NCI-H1694 (cell line): ENCODE measurements at regions not wholly inside any gene's neighbourhood (a gene's known extent, or its start where the extent isn't known, plus 50 kb on each side); places are given as distances from the start of the nearest gene placed in this dataset.
"Not testable (repeated sequence)": the region's sequence is repeated elsewhere in the genome, so short reads cannot be mapped to it uniquely, and the experiment has no call there.

ENCODE experiments used
- DNase-seq: peaks from one replicate; lab custom pipeline; 2025; lab: John Stamatoyannopoulos, UW

- no peak for DNase-seq
These were observed 276.7 kb upstream of the ECI2 start for GRCh38 chr6:4412077-4412476.

GRCh38 chr6:4407710-4408109 is 272.3 kb upstream of the ECI2 start:
- not testable (repeated sequence) for DNase-seq

GRCh38 chr6:4405621-4406212 is 270.3 kb upstream of the ECI2 start:
- no peak for DNase-seq

- DNase-seq, result no peak
These were observed 269.0 kb upstream of the ECI2 start for GRCh38 chr6:4404415-4404814.

- DNase-seq, result no peak
These were observed 268.5 kb upstream of the ECI2 start for GRCh38 chr6:4403828-4404227.

- DNase-seq, result no peak
These were observed 267.8 kb upstream of the ECI2 start for GRCh38 chr6:4403023-4403752.

GRCh38 chr6:4402477-4402976 is 267.2 kb upstream of the ECI2 start:
- no peak for DNase-seq

GRCh38 chr6:4401408-4402368 is 266.3 kb upstream of the ECI2 start:
- DNase-seq, result no peak

- no peak for DNase-seq
These were observed 264.3 kb upstream of the ECI2 start for GRCh38 chr6:4399656-4400055.

GRCh38 chr6:4398791-4399190 is 263.4 kb upstream of the ECI2 start:
- no peak for DNase-seq

- no peak for DNase-seq
These were observed 261.9 kb upstream of the ECI2 start for GRCh38 chr6:4397307-4397706.

- no peak for DNase-seq
These were observed 260.7 kb upstream of the ECI2 start for GRCh38 chr6:4396044-4396443.

- no peak for DNase-seq
These were observed 260.0 kb upstream of the ECI2 start for GRCh38 chr6:4395386-4395785.

GRCh38 chr6:4394786-4395185 is 259.4 kb upstream of the ECI2 start:
- DNase-seq, result no peak

- DNase-seq, result no peak
These were observed 253.3 kb upstream of the ECI2 start for GRCh38 chr6:4388675-4389074.

GRCh38 chr6:4384656-4385055 is 249.3 kb upstream of the ECI2 start:
- DNase-seq, result no peak

GRCh38 chr6:4383910-4384638 is 248.7 kb upstream of the ECI2 start:
- no peak for DNase-seq

- DNase-seq, result no peak
These were observed 247.0 kb upstream of the ECI2 start for GRCh38 chr6:4382362-4382853.

- no peak for DNase-seq
These were observed 246.0 kb upstream of the ECI2 start for GRCh38 chr6:4381381-4381780.

- DNase-seq, result no peak
These were observed 245.5 kb upstream of the ECI2 start for GRCh38 chr6:4380881-4381281.

- no peak for DNase-seq
These were observed 244.6 kb upstream of the ECI2 start for GRCh38 chr6:4379958-4380357.
